GM20000 (cell line): ENCODE measurements at regions not wholly inside any gene's neighbourhood (a gene's known extent, or its start where the extent isn't known, plus 50 kb on each side); places are given as distances from the start of the nearest gene placed in this dataset.

Experiments used
- DNase-seq: peaks from one replicate; pipeline ENCODE4 v3.0.0; 2012; ENCODE audit warnings: low spot score
- CTCF ChIP-seq: IDR thresholded peaks from 2 replicates; pipeline ENCODE4 v1.5.1; 2012; ENCODE audit warnings: mild to moderate bottlenecking, control low read depth; ENCODE audit errors: extremely low read depth, missing control alignments

DNA sequence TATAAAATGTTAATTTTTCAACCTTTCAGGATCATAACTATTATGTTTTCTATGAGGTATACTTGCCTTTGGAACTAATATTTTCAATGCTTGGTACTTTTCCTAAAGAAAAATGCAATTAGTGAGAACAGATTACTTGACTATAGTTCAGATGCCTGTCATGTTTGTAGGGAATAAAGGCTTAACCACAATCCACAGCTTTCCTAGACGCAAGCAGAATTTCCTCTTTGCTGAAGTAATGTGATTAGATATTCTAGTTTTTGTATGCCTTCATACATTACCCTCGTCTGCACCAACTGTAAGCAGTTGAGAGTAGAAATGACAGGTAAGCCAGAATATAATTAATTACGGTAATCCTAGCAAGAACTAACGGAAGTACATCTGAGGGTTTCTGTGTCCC lies 581.4 kb upstream of the MMS22L start:
- TF ChIP-seq CTCF: no peak
- DNase-seq: no peak

- no peak for TF ChIP-seq CTCF
Measured at GRCh38 chr6:97864826-97865225, 581.8 kb upstream of the MMS22L start.

GRCh38 chr6:97865612-97866011 lies 582.6 kb upstream of the MMS22L start:
- TF ChIP-seq CTCF: no peak
- no peak for DNase-seq

More at GRCh38 chr6:97864826-97865225, 581.8 kb upstream of the MMS22L start:
- no peak for DNase-seq

DNA sequence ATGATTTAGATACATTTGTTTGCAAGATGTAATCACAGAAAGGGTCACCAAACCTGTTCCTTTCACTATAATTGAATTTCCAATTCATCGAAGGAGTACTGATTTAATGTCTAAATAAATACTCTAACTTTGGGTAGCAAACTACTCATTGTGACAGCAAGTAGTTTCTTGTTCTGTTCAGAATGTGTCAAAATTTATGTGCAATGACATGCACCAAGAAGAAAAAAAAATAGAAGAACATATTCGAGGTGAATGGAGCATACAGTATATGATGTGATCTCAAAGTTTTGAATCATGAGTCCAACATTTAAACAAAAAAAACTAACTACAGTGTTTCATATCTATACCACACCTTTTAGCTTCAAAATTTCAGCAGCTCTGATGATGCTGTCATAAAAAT lies 583.6 kb upstream of the MMS22L start:
- no peak for TF ChIP-seq CTCF
- no peak for DNase-seq

DNA sequence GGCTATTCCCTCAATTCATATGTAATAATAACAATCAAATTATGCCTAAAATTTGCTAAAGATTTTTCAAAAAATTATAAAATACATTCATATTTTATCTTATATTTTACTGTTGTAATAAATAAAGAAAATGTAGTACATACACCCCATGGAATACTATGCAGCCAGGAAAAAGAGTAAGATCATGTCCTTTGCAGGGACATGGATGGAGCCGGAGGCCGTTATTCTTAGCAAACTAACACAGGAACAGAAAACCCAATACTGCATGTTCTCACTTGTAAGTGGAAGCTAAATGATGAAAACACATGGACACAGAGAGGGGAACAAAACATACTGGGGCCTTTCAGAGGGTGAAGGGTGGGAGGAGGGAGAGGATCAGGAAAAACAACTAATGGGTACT lies 584.2 kb upstream of the MMS22L start:
- TF ChIP-seq CTCF: no peak
- no peak for DNase-seq

DNA sequence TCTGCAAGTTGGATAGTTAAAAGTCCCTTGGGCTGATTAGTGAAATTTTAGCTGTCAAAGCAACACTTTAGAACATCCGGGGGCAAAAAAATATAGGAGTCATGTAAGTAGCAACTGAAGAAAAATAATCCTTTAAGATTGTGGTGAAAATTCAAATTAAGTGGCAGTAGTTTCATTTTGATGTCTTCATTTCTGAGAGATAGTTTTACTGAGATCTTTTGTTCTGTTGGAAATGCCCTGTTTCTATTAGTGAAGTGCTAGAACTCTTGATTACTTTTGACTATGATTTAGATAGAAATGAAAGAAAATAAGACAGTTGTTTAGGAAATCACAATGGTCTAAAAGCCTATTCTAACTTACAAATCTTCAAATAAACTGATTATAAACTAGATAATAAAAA lies 587.3 kb upstream of the MMS22L start:
- no peak for TF ChIP-seq CTCF
- no peak for DNase-seq

DNA sequence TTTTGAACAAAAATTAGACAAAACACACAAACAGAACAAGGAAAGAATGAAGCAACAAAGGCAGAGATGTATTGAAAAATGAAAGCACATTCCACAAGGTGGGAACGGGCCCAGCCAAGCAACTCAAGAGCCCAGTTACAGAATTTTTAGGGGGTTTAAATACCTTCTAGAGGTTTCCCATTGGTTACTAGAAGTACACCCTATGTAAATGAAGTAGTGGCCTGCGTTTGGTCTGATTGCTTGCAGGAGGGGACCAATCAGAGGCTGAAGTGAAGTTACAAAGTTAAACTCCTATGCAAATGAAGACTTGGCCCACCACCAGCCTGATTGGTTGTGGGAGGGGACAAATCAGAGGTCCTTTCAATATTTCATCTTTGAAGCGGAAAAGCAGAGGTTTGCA lies 593.7 kb upstream of the MMS22L start:
- no peak for TF ChIP-seq CTCF
- no peak for DNase-seq
